HL-60 (cell line): ENCODE measurements at regions not wholly inside any gene's neighbourhood (a gene's known extent, or its start where the extent isn't known, plus 50 kb on each side); places are given as distances from the start of the nearest gene placed in this dataset.

Experiments
- DNase-seq, 2 experiments: peaks; one replicate each; pipeline ENCODE4 v3.0.0-alpha.2; 2010 to 2020; ENCODE audit warnings: low read depth in 1 of 2, low spot score in 1 of 2
- H3K27ac ChIP-seq: fragments of 250-450 bp; sonication (Bioruptor Pico); replicated peaks from 2 replicates; pipeline ENCODE4 v1.5.1; 2020; ENCODE audit warnings: mild to moderate bottlenecking, moderate library complexity
- H3K27me3 ChIP-seq: fragments of 250-450 bp; sonication (Bioruptor Pico); 2 replicates; pipeline ENCODE4 v1.5.1; 2021; ENCODE audit warnings: mild to moderate bottlenecking, moderate library complexity; ENCODE audit not compliant: insufficient read depth, poor library complexity, severe bottlenecking
- H3K4me3 ChIP-seq: replicated peaks from 2 replicates; pipeline ENCODE4 v1.5.1; 2011; ENCODE audit warnings: mild to moderate bottlenecking, control low read depth, low read length; ENCODE audit not compliant: insufficient read depth
- GABPA ChIP-seq: IDR thresholded peaks from 2 replicates; pipeline ENCODE4 v1.6.1; 2012; ENCODE audit warnings: low read depth
- POLR2AphosphoS5 ChIP-seq: IDR thresholded peaks from 2 replicates; pipeline ENCODE4 v1.6.1; 2012; ENCODE audit warnings: low read depth
- REST ChIP-seq: IDR thresholded peaks from 2 replicates; pipeline ENCODE4 v1.6.1; 2012; ENCODE audit warnings: low read depth; ENCODE audit not compliant: insufficient replicate concordance
- SPI1 ChIP-seq: IDR thresholded peaks from 2 replicates; pipeline ENCODE4 v1.6.1; 2012; ENCODE audit warnings: low read depth, mild to moderate bottlenecking, borderline replicate concordance
- TF ChIP-seq, protein P1 (sequence below): IDR thresholded peaks from one replicate; pipeline ENCODE4 v1.5.1; 2011; ENCODE audit warnings: low read length, control low read depth, inconsistent platforms; ENCODE audit not compliant: insufficient read depth

- no peak overlapping the region for H3K4me3 ChIP-seq
- DNase-seq, result no peak
- no peak overlapping the region for H3K27ac ChIP-seq
- H3K27me3 ChIP-seq, result no peaks in the 10 kb centered on the region
- TF ChIP-seq GABPA (no peak), SPI1 (no peak), REST (no peak), POLR2AphosphoS5 (no peak)
- TF ChIP-seq, protein P1, sequence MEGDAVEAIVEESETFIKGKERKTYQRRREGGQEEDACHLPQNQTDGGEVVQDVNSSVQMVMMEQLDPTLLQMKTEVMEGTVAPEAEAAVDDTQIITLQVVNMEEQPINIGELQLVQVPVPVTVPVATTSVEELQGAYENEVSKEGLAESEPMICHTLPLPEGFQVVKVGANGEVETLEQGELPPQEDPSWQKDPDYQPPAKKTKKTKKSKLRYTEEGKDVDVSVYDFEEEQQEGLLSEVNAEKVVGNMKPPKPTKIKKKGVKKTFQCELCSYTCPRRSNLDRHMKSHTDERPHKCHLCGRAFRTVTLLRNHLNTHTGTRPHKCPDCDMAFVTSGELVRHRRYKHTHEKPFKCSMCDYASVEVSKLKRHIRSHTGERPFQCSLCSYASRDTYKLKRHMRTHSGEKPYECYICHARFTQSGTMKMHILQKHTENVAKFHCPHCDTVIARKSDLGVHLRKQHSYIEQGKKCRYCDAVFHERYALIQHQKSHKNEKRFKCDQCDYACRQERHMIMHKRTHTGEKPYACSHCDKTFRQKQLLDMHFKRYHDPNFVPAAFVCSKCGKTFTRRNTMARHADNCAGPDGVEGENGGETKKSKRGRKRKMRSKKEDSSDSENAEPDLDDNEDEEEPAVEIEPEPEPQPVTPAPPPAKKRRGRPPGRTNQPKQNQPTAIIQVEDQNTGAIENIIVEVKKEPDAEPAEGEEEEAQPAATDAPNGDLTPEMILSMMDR, result no peak
Measured at GRCh38 chr6:4327841-4328240, 192.5 kb upstream of the ECI2 start.

DNA sequence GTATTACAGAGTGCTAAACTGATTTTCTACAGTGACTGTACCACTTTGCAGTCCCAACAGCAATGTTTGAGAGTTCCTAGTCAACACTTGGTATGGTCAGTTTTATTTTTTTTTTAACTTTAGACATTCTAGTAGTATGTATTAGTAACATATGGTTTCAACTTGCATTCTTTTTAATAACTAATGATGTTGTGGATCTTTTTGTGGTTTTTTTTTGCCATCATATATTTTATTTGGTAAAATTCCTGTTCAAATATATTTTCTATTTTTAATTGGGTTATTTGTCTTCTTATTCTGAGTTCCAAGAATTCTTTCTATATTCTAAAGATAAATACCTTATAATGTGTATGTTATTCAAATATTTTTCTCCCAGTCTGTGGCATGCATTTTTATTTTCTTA lies 189.4 kb upstream of the ECI2 start:
- TF ChIP-seq SPI1, result no peak
- no peak for TF ChIP-seq REST
- no peak for TF ChIP-seq GABPA
- TF ChIP-seq, protein P1, result no peak
- no peak for TF ChIP-seq POLR2AphosphoS5
- Histone ChIP-seq H3K27ac (no peak overlapping the region), H3K27me3 (no peaks in the 10 kb centered on the region), H3K4me3 (no peak overlapping the region)
- no peak for DNase-seq

DNA sequence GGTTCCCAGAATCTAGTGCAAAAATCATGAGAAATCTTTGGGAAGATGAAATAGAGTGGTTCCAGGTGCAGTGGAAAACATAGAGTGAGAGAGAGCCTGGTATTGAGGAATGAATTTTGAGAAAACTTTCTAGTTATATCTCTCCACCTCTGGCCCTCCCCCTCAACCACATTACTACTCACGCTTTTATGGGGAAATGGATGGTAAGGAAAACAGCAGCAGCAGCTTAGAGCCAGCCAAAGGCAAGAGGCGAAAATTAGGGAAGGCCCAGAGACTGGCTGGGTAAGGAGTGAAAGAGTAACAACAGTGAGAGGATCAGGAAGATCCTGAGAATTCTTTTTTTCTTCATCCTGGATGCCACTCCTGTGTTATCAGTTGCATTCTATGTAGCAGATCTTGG lies 187.9 kb upstream of the ECI2 start:
- no peak overlapping the region for H3K27ac ChIP-seq
- no peak overlapping the region for H3K4me3 ChIP-seq
- TF ChIP-seq GABPA, result no peak
- no peak for TF ChIP-seq REST
- no peak for TF ChIP-seq SPI1
- TF ChIP-seq, protein P1, result no peak
- TF ChIP-seq POLR2AphosphoS5, result no peak
- H3K27me3 ChIP-seq, result no peaks in the 10 kb centered on the region
- no peak for DNase-seq
